T-helper 2 cell treated with Interferon-gamma antibody and Interleukin-4, amounts not matched to agents 5 μg/mL and 100 μg/mL, for 36 hours (primary cell): ENCODE measurements at regions not wholly inside any gene's neighbourhood (a gene's known extent, or its start where the extent isn't known, plus 50 kb on each side); places are given as distances from the start of the nearest gene placed in this dataset.

Experiments
- DNase-seq: peaks from one replicate; pipeline ENCODE4 v3.0.0; 2021; ENCODE audit warnings: low spot score
- H3K27ac Mint-ChIP-seq: one replicate; pipeline ENCODE4 v1.8.0; 2021; ENCODE audit warnings: mild to moderate bottlenecking, mixed read lengths
- H3K27me3 Mint-ChIP-seq: one replicate; pipeline ENCODE4 v1.8.0; 2021; ENCODE audit warnings: low read depth, mixed read lengths
- H3K36me3 Mint-ChIP-seq: one replicate; pipeline ENCODE4 v1.8.0; 2021; ENCODE audit warnings: low read depth, mixed read lengths
- H3K4me1 Mint-ChIP-seq: one replicate; pipeline ENCODE4 v1.8.0; 2021; ENCODE audit warnings: low read depth, mixed read lengths
- H3K4me3 Mint-ChIP-seq: one replicate; pipeline ENCODE4 v1.8.0; 2022; ENCODE audit warnings: mild to moderate bottlenecking, moderate library complexity, mixed read lengths
- H3K9me3 Mint-ChIP-seq: one replicate; pipeline ENCODE4 v1.8.0; 2021; ENCODE audit warnings: mixed read lengths

DNA sequence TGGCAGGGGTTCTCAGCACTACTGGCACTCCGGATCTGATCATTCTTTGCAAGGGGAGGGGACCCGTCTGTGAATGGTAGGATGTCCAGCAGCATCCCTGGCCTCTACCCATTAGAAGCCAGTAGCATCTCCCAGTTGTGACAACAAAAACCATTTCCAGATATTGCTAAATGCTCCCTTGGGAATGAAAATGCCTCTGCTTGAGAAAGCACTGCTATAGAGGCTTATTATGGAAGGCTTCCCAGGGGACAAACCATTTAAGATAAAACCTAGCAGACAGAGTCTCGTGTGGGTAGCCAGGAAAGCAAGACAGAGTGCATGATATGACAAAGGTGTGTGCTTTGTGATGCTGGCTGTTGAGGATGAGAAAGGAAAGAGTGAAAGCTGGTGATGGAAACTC lies 273.7 kb downstream of the TMX3 start:
- peaks cover 5% of the 10 kb centered on the region for H3K4me1 Mint-ChIP-seq
- H3K9me3 Mint-ChIP-seq: peaks cover 5% of the 10 kb centered on the region
- H3K36me3 Mint-ChIP-seq: no peaks in the 10 kb centered on the region
- H3K27me3 Mint-ChIP-seq: no peaks in the 10 kb centered on the region
- no peak overlapping the region for H3K4me3 Mint-ChIP-seq
- H3K27ac Mint-ChIP-seq: no peak overlapping the region
- no peak for DNase-seq

DNA sequence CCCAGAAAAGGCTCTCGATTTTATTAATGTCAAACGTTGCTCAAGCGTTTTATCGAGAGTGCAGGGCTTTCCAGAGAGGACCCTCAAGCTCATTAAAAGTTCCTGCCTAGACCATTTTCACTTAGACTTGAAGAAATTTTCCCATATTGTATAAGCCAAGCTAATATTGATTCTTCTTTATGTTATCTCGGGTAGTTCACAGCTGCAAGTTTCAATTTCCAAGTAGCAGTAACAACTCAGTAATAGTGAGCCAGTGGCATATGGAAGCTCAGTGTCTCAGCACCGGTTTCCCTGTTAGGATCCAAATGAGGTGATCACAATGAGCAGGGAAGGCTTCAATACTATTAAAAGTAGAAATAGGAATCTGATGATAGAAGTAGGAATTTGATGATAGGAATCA lies 274.5 kb downstream of the TMX3 start:
- H3K4me3 Mint-ChIP-seq: no peak overlapping the region
- H3K9me3 Mint-ChIP-seq: peaks cover 6% of the 10 kb centered on the region
- no peaks in the 10 kb centered on the region for H3K36me3 Mint-ChIP-seq
- no peak overlapping the region for H3K27ac Mint-ChIP-seq
- peaks cover 5% of the 10 kb centered on the region for H3K4me1 Mint-ChIP-seq
- H3K27me3 Mint-ChIP-seq: no peaks in the 10 kb centered on the region
- DNase-seq: no peak

DNA sequence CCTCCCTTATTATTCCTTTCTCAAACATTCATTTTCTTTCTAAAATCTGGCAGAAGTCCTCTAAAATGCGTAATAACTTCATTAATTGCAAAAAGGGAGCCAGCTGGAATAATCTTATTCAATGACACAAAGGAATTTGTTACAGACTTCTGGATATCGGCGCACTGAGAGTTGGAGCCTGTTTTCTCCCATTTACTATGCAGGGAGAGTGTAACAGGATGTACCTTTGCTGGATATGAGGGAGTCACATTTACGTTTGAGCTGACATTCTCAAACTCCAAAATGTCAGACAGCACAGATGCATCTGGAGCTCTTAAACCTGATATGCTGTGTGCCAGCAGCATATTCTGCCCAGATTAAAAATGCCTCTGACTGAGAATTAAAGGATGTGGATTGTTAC lies 275.3 kb downstream of the TMX3 start:
- Mint-ChIP-seq H3K27me3 (no peaks in the 10 kb centered on the region), H3K9me3 (peaks cover 6% of the 10 kb centered on the region), H3K4me3 (no peak overlapping the region), H3K4me1 (peaks cover 5% of the 10 kb centered on the region), H3K36me3 (no peaks in the 10 kb centered on the region), H3K27ac (no peak overlapping the region)
- DNase-seq: no peak

DNA sequence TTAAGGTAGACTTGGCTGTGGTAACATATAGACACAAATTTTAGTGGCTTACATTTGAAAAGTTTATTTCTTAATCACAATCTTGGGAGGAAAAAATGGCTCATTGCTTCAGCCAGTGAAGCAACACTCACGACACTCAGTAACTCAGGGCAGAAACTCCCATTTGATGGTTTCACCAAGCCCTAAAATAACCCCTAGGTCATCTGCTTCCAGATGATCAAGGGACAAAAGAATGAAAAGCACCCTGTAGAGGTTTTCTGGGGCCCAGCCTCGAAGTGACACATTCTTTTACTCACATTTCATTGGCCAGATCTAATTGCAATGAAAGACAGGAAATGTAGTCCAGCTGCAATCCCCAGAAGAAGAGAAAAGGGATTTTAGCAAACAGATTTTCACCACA lies 275.9 kb downstream of the TMX3 start:
- peaks cover 5% of the 10 kb centered on the region for H3K4me1 Mint-ChIP-seq
- H3K4me3 Mint-ChIP-seq: no peak overlapping the region
- no peaks in the 10 kb centered on the region for H3K36me3 Mint-ChIP-seq
- no peak for DNase-seq
- H3K27ac Mint-ChIP-seq: no peak overlapping the region
- H3K9me3 Mint-ChIP-seq: peaks cover 6% of the 10 kb centered on the region
- H3K27me3 Mint-ChIP-seq: no peaks in the 10 kb centered on the region

DNA sequence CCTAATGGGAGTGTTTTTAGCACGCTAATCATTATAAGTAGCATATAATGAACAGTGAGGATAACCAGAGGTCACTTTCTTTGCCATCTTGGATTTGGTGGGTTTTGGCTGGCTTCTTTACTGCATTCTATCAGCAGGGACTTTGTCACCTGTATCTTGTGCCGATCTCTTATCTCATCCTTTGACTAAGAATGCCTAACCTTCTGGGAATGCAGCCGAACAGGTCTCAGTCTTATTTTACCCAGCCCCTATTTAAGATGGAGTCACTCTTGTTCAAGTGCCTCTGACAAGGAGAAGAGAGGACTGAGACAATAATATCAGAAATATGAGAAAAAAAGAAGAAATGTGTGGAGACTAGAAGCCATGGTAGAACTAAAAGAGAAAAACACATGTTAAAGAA lies 276.4 kb downstream of the TMX3 start:
- peaks cover 6% of the 10 kb centered on the region for H3K9me3 Mint-ChIP-seq
- no peak overlapping the region for H3K4me3 Mint-ChIP-seq
- DNase-seq: no peak
- no peaks in the 10 kb centered on the region for H3K36me3 Mint-ChIP-seq
- H3K27ac Mint-ChIP-seq: no peak overlapping the region
- H3K4me1 Mint-ChIP-seq: peaks cover 5% of the 10 kb centered on the region
- H3K27me3 Mint-ChIP-seq: no peaks in the 10 kb centered on the region

DNA sequence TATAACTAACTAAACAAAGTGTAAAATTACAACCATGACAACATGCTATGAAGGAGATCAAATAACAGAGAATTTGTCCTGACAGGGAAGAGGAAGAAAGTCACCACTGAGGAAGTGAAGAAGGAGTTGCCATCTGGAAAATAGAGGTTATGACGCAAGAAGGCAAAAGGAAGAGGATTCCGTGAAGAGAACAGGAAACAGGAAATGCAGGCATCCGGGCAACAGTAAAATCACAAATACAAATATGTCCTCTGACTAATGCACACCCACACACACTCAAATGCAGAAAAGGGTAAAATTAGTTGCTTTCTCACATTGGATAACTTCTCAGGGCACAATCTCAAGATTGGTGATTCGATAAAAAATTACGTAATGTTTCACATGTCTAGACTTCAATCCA lies 278.4 kb downstream of the TMX3 start:
- Mint-ChIP-seq H3K27me3 (no peaks in the 10 kb centered on the region), H3K4me1 (peaks cover 5% of the 10 kb centered on the region), H3K36me3 (no peaks in the 10 kb centered on the region), H3K9me3 (peaks cover 6% of the 10 kb centered on the region), H3K27ac (no peak overlapping the region), H3K4me3 (no peak overlapping the region)
- DNase-seq: no peak

DNA sequence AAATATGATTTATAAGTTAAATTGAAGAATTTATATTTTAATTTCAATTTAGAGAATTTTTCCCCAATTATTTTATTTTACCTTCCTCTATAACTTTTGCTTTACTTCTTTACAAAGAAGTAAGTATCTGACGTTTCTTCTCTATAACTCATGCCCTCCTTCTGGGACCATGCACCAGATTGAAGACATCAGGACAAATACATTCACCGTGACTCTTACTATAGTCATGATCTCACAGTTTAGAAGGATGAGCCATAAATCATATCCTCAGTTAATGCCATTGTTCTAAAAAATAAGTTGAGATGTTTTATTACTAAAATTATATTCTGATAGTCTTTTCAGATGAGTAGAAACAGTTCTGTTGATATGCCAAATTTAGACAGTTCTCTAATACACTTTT lies 279.3 kb downstream of the TMX3 start:
- no peak for DNase-seq
- Mint-ChIP-seq H3K9me3 (peaks cover 6% of the 10 kb centered on the region), H3K4me1 (peaks cover 5% of the 10 kb centered on the region), H3K4me3 (no peak overlapping the region), H3K36me3 (no peaks in the 10 kb centered on the region), H3K27me3 (no peaks in the 10 kb centered on the region), H3K27ac (no peak overlapping the region)

DNA sequence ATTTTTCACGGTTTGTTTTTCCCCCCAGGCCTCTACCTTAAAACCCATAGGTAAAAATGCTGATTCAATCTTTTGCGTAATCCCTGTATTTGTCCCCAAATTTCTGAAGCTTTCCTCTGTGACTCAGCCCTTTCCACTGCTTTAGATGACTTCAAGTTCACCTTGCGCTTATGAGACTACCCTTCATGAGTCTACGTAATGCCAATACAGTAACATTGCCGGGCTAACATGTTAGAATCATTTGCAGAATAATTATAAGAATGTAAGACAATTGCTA lies 283.0 kb downstream of the TMX3 start:
- Mint-ChIP-seq H3K36me3 (no peaks in the 10 kb centered on the region), H3K27me3 (no peaks in the 10 kb centered on the region), H3K9me3 (peaks cover 6% of the 10 kb centered on the region), H3K27ac (no peak overlapping the region), H3K4me3 (no peak overlapping the region), H3K4me1 (peaks cover 5% of the 10 kb centered on the region)
- DNase-seq: no peak

DNA sequence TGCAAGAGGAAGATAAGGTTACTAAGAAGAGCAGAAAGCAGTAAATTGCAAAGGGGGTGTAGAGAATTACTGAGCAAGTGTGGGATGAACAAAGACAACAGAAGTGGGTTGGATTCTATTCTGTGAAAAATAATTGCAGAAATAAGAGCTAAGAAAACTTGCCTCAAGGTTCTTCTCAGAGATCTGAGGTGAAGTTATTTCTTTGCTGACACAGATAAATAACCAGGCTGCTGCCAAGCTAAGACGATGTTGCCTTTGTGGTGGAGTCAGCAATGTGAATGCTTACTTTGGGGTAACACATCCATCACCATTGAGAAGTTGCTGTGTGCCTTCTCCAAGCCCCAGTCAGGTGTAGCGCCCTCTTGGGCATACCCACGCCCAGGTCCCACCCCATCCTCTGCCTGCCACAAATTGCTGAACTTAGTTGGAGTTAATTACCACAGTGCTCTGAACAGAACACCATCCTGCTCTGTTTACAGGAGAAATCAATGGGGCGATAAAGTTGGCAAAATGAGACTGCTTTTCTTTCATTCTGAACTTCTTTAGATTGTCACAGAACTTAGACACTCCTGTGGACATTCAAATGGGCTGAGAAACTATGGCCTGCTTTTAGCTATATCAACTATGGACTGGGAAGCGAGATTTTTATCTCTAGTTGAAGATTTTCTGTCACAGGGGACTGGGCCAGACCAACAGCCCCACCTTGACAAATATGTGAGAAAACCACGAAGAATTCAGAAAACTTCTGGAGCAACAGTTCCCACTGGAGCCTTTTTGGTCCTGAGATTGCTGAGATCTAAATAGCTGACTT lies 283.6 kb downstream of the TMX3 start:
- peaks cover under 1% of the 10 kb centered on the region for H3K4me1 Mint-ChIP-seq

DNA sequence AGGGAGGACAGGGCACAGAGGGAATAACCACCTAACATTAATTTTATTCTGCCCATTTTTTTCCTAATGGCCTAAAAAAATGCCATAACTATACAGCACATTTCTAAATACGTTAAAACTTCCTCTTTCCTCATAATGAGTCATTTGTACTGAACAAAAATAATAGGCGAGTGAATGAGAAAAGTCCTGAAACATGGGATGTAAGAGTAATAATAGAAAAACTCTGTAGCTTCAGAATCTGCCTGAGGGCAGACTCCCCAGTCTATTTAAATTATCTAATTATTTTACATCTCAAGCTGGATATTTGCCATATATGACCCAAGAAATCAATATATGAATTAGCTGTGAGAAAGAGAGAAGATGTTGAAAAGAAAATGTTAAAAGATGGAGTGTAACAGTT lies 285.1 kb downstream of the TMX3 start:
- no peaks in the 10 kb centered on the region for H3K27me3 Mint-ChIP-seq
- H3K9me3 Mint-ChIP-seq: no peaks in the 10 kb centered on the region
- no peak for DNase-seq
- no peak overlapping the region for H3K27ac Mint-ChIP-seq
- no peaks in the 10 kb centered on the region for H3K4me1 Mint-ChIP-seq
- no peaks in the 10 kb centered on the region for H3K36me3 Mint-ChIP-seq
- H3K4me3 Mint-ChIP-seq: no peak overlapping the region

More for the DNA sequence above, 283.6 kb downstream of the TMX3 start:
- H3K36me3 Mint-ChIP-seq: no peaks in the 10 kb centered on the region
- H3K27ac Mint-ChIP-seq: no peak overlapping the region
- peaks cover 2% of the 10 kb centered on the region for H3K9me3 Mint-ChIP-seq
- no peak for DNase-seq
- H3K27me3 Mint-ChIP-seq: no peaks in the 10 kb centered on the region
- H3K4me3 Mint-ChIP-seq: no peak overlapping the region

DNA sequence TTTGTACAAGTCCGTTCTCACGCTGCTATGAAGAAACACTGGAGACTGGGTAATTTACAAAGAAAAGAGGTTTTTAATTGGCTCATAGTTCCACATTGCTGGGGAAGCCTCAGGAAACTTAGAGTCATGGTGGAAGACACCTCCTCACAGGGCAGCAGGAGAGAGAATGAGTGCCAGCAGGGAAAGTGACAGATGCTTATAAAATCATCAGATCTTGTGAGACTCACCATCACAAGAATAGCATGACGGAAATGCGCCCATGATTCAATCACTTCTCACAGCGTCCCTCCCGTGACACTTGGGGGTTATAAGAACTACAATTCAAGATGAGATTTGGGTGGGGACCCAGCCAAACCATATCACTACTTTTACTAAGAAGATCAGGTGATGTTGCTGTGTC lies 285.8 kb downstream of the TMX3 start:
- Mint-ChIP-seq H3K4me1 (no peaks in the 10 kb centered on the region), H3K9me3 (no peaks in the 10 kb centered on the region), H3K27ac (no peak overlapping the region), H3K36me3 (no peaks in the 10 kb centered on the region), H3K4me3 (no peak overlapping the region), H3K27me3 (no peaks in the 10 kb centered on the region)
- DNase-seq: no peak

DNA sequence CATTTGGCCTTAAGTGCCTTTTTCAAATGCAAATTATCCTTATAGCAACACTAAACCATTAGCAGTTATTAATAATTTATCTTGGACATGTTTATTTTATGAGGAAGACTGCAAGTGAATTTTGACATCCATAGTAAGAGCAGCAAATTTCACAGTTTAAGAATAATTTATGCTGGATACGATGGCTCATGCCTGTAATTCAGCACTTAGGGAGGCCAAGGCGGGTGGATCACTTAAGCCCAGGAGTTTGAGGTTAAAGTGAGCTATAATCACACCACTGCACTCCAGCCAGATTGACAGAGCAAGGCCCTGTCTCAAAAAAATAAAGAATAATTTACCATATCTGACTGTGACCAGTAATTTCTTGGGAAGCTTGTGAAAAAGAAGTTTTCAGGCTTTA lies 286.2 kb downstream of the TMX3 start:
- H3K4me1 Mint-ChIP-seq: no peaks in the 10 kb centered on the region
- no peak for DNase-seq

DNA sequence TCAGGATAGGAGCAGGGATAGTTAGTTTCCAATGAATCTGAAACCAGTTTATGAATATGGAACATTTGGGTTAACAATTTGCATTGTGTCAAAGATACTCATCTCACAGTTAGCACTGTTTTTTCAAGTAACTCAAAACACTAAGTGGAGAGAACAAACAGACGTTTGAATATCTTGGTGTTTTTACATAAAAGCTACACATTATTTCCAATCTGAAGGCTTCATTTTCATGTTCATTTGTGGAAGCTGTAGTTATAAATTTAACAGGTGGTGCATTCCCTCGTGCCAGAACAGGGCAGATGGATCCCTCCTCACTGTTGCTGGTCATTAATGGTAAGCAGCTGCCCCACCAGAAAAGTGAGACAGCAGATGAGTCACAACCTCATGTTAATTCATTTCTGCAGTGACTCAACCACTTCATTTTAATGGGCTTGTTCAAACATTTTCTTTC lies 286.9 kb downstream of the TMX3 start:
- no peak for DNase-seq
- Mint-ChIP-seq H3K36me3 (no peaks in the 10 kb centered on the region), H3K9me3 (no peaks in the 10 kb centered on the region), H3K4me3 (no peak overlapping the region), H3K27me3 (no peaks in the 10 kb centered on the region), H3K27ac (no peak overlapping the region), H3K4me1 (no peaks in the 10 kb centered on the region)

More for the DNA sequence above, 286.2 kb downstream of the TMX3 start:
- H3K36me3 Mint-ChIP-seq: no peaks in the 10 kb centered on the region
- no peaks in the 10 kb centered on the region for H3K27me3 Mint-ChIP-seq
- no peaks in the 10 kb centered on the region for H3K9me3 Mint-ChIP-seq
- H3K27ac Mint-ChIP-seq: no peak overlapping the region
- H3K4me3 Mint-ChIP-seq: no peak overlapping the region

DNA sequence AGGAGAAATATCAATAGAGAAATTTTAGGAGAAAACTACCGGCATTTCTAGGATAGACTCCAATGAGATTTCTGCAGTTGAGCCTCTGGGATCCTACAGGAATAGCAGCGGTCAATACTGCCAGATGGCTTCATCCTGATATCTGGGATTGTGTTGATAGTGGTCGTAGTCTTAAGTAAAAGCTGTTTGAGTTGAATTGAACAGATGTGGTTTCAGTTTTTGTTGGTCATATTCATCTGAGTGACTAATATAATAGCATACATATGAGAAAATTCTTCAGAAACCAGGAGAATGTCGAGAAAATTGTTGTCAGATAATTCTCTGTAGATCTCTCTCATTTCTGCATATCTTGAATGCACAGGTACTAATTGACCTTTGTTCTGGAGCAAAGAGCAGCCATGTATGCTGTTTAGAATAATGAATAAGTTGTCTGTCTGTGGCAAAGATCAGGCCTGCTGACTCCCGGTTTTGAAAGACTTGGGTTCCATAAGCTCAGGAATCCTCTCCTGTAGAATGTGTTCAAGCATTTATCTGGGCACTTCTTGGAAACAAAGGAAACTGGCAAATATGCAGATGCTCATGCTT lies 288.1 kb downstream of the TMX3 start:
- no peaks in the 10 kb centered on the region for H3K36me3 Mint-ChIP-seq
- H3K9me3 Mint-ChIP-seq: no peaks in the 10 kb centered on the region
- DNase-seq: no peak
- H3K27me3 Mint-ChIP-seq: no peaks in the 10 kb centered on the region
- H3K4me3 Mint-ChIP-seq: no peak overlapping the region
- H3K4me1 Mint-ChIP-seq: no peaks in the 10 kb centered on the region
- no peak overlapping the region for H3K27ac Mint-ChIP-seq

DNA sequence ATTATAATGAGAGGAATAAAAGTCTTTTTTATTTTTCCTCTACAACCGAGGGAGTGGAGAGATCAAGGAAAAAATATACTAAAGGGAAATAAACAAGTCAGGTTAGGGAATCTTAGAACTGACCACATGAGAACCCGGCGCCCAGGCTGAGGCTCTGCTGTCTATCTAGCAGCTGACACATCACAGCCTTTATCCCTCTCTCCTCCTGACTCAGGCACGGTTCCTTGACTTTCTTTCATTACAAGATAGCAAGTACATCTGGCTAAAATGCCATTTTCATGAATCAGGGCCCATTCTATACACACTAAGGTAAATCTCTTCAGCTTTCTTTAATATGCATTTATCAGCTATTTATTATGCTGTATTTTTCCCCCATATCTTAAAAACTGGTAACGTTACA lies 296.0 kb downstream of the TMX3 start:
- Mint-ChIP-seq H3K36me3 (no peaks in the 10 kb centered on the region), H3K27me3 (no peaks in the 10 kb centered on the region), H3K4me3 (no peak overlapping the region), H3K27ac (no peak overlapping the region), H3K9me3 (no peaks in the 10 kb centered on the region), H3K4me1 (no peaks in the 10 kb centered on the region)
- DNase-seq: no peak
